ENCODE measurements at regions not wholly inside any gene's neighbourhood (a gene's known extent, or its start where the extent isn't known, plus 50 kb on each side); places are given as distances from the start of the nearest gene placed in this dataset.

DNA sequence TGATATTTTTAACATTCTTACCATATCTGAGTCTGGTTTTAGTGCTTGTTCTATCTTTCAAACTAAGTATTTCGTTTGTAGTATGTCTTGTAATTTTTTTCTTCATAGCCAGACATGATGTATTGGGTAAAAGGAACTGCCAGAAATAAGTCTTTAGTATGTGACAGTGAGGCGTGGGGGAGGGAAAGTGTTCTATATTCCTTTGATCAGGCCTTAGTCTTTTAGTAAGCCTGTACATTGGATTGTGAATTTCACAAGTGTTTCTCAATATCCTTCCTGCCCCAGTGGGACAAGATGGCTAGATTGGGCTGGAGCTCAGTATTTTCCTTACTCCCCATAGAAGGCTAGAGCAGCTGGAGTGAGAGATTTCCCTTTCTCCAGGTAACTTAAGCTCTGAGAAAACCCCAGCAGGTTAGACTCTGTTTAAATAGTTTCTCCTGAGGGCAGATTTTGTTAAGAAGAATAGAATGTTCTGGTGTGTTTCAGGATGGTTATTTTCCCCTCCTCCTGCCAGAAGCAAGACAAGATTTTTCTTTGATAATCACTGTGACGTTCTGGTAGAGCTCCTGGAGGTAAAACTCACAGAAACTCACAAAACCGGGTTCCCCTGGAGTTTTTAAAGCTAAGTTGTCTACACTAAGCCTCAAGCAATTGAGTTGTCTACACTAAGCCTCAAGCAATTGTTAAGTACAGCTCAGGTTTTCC lies 140.7 kb upstream of the ARPP21 start:
- intact Hi-C loops (cut with DNase I; ENCODE audit: low total_unique reads), result no loop called here
- TF ChIP-seq, protein P1, sequence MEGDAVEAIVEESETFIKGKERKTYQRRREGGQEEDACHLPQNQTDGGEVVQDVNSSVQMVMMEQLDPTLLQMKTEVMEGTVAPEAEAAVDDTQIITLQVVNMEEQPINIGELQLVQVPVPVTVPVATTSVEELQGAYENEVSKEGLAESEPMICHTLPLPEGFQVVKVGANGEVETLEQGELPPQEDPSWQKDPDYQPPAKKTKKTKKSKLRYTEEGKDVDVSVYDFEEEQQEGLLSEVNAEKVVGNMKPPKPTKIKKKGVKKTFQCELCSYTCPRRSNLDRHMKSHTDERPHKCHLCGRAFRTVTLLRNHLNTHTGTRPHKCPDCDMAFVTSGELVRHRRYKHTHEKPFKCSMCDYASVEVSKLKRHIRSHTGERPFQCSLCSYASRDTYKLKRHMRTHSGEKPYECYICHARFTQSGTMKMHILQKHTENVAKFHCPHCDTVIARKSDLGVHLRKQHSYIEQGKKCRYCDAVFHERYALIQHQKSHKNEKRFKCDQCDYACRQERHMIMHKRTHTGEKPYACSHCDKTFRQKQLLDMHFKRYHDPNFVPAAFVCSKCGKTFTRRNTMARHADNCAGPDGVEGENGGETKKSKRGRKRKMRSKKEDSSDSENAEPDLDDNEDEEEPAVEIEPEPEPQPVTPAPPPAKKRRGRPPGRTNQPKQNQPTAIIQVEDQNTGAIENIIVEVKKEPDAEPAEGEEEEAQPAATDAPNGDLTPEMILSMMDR (IDR thresholded peaks at IDR 0.05), result no peak

GRCh38 chr3:35500641-35501350 lies 138.5 kb upstream of the ARPP21 start:
- Histone ChIP-seq H3K36me3 (no peaks in the 10 kb centered on the region), H3K4me1 (no peaks in the 10 kb centered on the region), H3K27ac (no peak overlapping the region), H3K4me3 (no peak overlapping the region), H3K27me3 (no peaks in the 10 kb centered on the region), H3K9me3 (no peaks in the 10 kb centered on the region)
- intact Hi-C loops (cut with DNase I; ENCODE audit: low total_unique reads), result no loop called here
- DNase-seq, result no peak
- TF ChIP-seq, protein P1 (IDR thresholded peaks at IDR 0.05), result no peak

More for the DNA sequence above, 140.7 kb upstream of the ARPP21 start:
- Histone ChIP-seq H3K27me3 (no peaks in the 10 kb centered on the region), H3K4me3 (no peak overlapping the region), H3K9me3 (no peaks in the 10 kb centered on the region), H3K36me3 (no peaks in the 10 kb centered on the region), H3K27ac (no peak overlapping the region), H3K4me1 (no peaks in the 10 kb centered on the region)
- no peak for DNase-seq

DNA sequence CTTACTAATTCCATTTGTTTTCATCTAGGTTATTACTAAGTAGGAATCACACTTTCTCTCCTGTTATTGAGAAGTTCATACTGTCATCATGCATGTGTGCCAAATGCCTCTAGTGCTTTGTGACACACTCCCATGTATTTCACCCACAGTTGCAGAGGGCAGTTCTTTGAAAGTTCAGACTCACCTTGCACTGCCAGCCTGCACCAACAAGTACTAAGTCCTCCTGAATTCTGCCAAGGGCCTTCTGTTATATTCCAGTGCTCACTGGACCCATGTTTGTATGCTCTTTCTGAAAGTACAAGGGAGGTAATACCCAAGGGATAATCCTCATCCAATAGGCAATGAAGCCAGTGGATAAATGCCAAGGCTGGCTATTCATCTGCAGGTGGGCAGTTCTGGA lies 136.6 kb upstream of the ARPP21 start:
- TF ChIP-seq, protein P1 (IDR thresholded peaks at IDR 0.05), result no peak
- H3K27ac ChIP-seq, result no peak overlapping the region
- H3K9me3 ChIP-seq, result no peaks in the 10 kb centered on the region
- H3K4me1 ChIP-seq, result no peaks in the 10 kb centered on the region
- no peak for DNase-seq
- no peaks in the 10 kb centered on the region for H3K27me3 ChIP-seq
- intact Hi-C loops (cut with DNase I; ENCODE audit: low total_unique reads), result no loop called here
- no peak overlapping the region for H3K4me3 ChIP-seq
- no peaks in the 10 kb centered on the region for H3K36me3 ChIP-seq

- no peak for DNase-seq
- Histone ChIP-seq H3K4me3 (no peak overlapping the region), H3K27ac (no peak overlapping the region), H3K4me1 (no peaks in the 10 kb centered on the region), H3K27me3 (no peaks in the 10 kb centered on the region), H3K36me3 (no peaks in the 10 kb centered on the region), H3K9me3 (no peaks in the 10 kb centered on the region)
- TF ChIP-seq, protein P1 (IDR thresholded peaks at IDR 0.05), result no peak
- intact Hi-C loops (cut with DNase I; ENCODE audit: low total_unique reads), result no loop called here
Observed at GRCh38 chr3:35505181-35505580, 134.1 kb upstream of the ARPP21 start.

DNA sequence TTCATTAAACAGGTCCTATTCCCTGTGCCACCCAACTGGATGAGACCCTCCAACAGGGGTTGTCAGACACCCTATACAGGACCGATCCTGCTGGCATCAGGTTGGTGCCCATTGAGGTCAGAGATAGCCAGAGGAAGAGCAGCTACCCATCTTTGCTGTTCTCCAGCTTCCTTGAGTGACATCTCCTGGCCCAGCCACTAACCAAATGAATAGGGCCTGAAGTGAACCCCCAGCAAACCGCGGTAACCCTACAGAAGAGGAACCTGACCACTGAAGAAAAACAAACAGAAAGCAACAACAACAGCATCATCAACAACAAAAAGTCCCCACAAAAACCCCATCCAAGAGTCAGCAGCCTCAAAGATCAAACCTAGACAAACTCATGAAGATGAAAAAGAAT lies 133.6 kb upstream of the ARPP21 start:
- no peak overlapping the region for H3K4me3 ChIP-seq
- H3K27ac ChIP-seq, result no peak overlapping the region
- no peak for DNase-seq
- no peaks in the 10 kb centered on the region for H3K9me3 ChIP-seq
- H3K27me3 ChIP-seq, result no peaks in the 10 kb centered on the region
- H3K36me3 ChIP-seq, result no peaks in the 10 kb centered on the region
- TF ChIP-seq, protein P1 (IDR thresholded peaks at IDR 0.05), result no peak
- no peaks in the 10 kb centered on the region for H3K4me1 ChIP-seq
- intact Hi-C loops (cut with DNase I; ENCODE audit: low total_unique reads), result no loop called here
